HepG2 (cell line): ENCODE measurements at regions not wholly inside any gene's neighbourhood (a gene's known extent, or its start where the extent isn't known, plus 50 kb on each side); places are given as distances from the start of the nearest gene placed in this dataset.

Experiments used
- ATAC-seq: fragments of 200-7000 bp; cut with Tn5 transposase; 3 replicates; pipeline ENCODE4 v1.9.1; 2020; ENCODE audit warnings: mild to moderate bottlenecking, moderate library complexity
- BruUV-seq: library from RNA; stranded (reverse); fragments of 400-500 nt; replicated peaks from 2 replicates; lab custom pipeline; 2021; lab: Mats Ljungman, UMichigan
- CTCF ChIA-PET: fragments of 300-600 bp; formaldehyde crosslinking; extraction: SDS; loops from one replicate; lab custom pipeline; 2021; ENCODE audit warnings: low total read pairs, inconsistent platforms, low intra/inter-chr PET ratio; lab: Yijun Ruan, JAX
- POLR2A ChIA-PET: fragments of 350-600 bp; sonication (Branson Sonifier 250); formaldehyde crosslinking; loops from one replicate; lab custom pipeline; 2020; ENCODE audit warnings: antibody characterized with exemption, inconsistent platforms; lab: Yijun Ruan, JAX
- DNase-seq: peaks from one replicate; pipeline ENCODE4 v3.0.0-alpha.2; 2015; ENCODE audit warnings: low spot score
- FAIRE-seq: peaks from 3 replicates; lab custom pipeline; 2011; peaks lifted over from hg19 to GRCh38; lab: Jason Lieb, UNC
- H2AFZ ChIP-seq: one replicate; pipeline ENCODE4 v1.6.1; 2011; ENCODE audit warnings: low read length, inconsistent platforms
- H3K27ac ChIP-seq: fragments of 300-600 bp; 3 replicates; pipeline ENCODE4 v1.8.0; 2011; ENCODE audit warnings: mixed run types, mild to moderate bottlenecking, mixed read lengths, low read length, inconsistent platforms; ENCODE audit not compliant: insufficient read depth; ENCODE audit errors: extremely low read length
- H3K27me3 ChIP-seq, 2 experiments: fragments of 200-600 bp in 1 of 2; 2 replicates in 1 of 2; 3 replicates in 1 of 2; pipeline versions ENCODE4 v1.6.0 to v1.8.0; 2011; ENCODE audit warnings: low read length in 2 of 2, mild to moderate bottlenecking in 2 of 2, moderate library complexity in 2 of 2, inconsistent platforms in 1 of 2; ENCODE audit not compliant: insufficient read depth in 2 of 2, control insufficient read depth in 1 of 2
- H3K36me3 ChIP-seq, 2 experiments: fragments of 200-600 bp in 1 of 2; replicated peaks in 1 of 2; 2 replicates in 1 of 2; 3 replicates in 1 of 2; pipeline versions ENCODE4 v1.5.1 to v1.8.0; 2011; ENCODE audit warnings: low read length in 2 of 2, inconsistent platforms in 1 of 2; ENCODE audit not compliant: insufficient read depth in 2 of 2, control insufficient read depth in 1 of 2
- H3K4me1 ChIP-seq: 2 replicates; pipeline ENCODE4 v1.5.1; 2012; ENCODE audit warnings: low read length, inconsistent platforms; ENCODE audit not compliant: insufficient read depth
- H3K4me2 ChIP-seq: 2 replicates; pipeline ENCODE4 v1.6.0; 2011; ENCODE audit warnings: low read depth, low read length, inconsistent platforms
- H3K4me3 ChIP-seq, 3 experiments: fragments of 200-600 bp in 1 of 3; sonication (generic), shearing (Covaris generic) in 1 of 3; replicated peaks in 1 of 3; 2 replicates each; pipeline ENCODE4 v1.5.1; 2011 to 2016; ENCODE audit warnings: low read length in 3 of 3, inconsistent platforms in 2 of 3, low read depth in 2 of 3, mild to moderate bottlenecking in 2 of 3, control low read depth in 1 of 3, mixed read lengths in 1 of 3; ENCODE audit not compliant: insufficient read depth in 1 of 3
- H3K79me2 ChIP-seq: one replicate; pipeline ENCODE4 v1.6.1; 2011; ENCODE audit warnings: low read length, inconsistent platforms; ENCODE audit not compliant: insufficient read depth
- H3K9ac ChIP-seq: 2 replicates; pipeline ENCODE4 v1.6.0; 2011; ENCODE audit warnings: mild to moderate bottlenecking, low read depth, low read length, inconsistent platforms; ENCODE audit not compliant: insufficient read depth
- H3K9me3 ChIP-seq: 2 replicates; pipeline ENCODE4 v1.5.1; 2012; ENCODE audit warnings: mild to moderate bottlenecking, low read length
- H4K20me1 ChIP-seq: 2 replicates; pipeline ENCODE4 v1.6.0; 2011; ENCODE audit warnings: inconsistent platforms, mild to moderate bottlenecking, low read length, moderate library complexity; ENCODE audit not compliant: insufficient read depth
- AHR ChIP-seq: IDR thresholded peaks from 2 replicates; pipeline ENCODE4 v1.6.1; 2018; ENCODE audit warnings: missing genetic modification reagents, missing compliant biosample characterization
- FOXC1 ChIP-seq: sonication (generic); formaldehyde crosslinking; IDR thresholded peaks from 2 replicates; pipeline ENCODE4 v1.8.0; 2022; ENCODE audit warnings: mild to moderate bottlenecking, missing genetic modification reagents, borderline replicate concordance
- FOXK1 ChIP-seq: sonication (generic); formaldehyde crosslinking; IDR thresholded peaks from 2 replicates; pipeline ENCODE4 v1.4.0; 2020; ENCODE audit warnings: low read depth, missing genetic modification reagents, borderline replicate concordance
- HMG20A ChIP-seq: IDR thresholded peaks from 2 replicates; pipeline ENCODE4 v1.6.1; 2016; ENCODE audit warnings: borderline replicate concordance
- TEAD3 ChIP-seq: optimal IDR thresholded peaks from 2 replicates; pipeline ENCODE3; 2016; ENCODE audit warnings: borderline replicate concordance
- ZKSCAN1 ChIP-seq: fragments of 150-350 bp; IDR thresholded peaks from 2 replicates; pipeline ENCODE4 v1.6.1; 2014; ENCODE audit warnings: low read length
- ZNF101 ChIP-seq: sonication (generic); formaldehyde crosslinking; IDR thresholded peaks from 2 replicates; pipeline ENCODE4 v1.4.0; 2020; ENCODE audit warnings: mild to moderate bottlenecking, low read depth, missing genetic modification reagents, borderline replicate concordance
- ZNF136 ChIP-seq: sonication (generic); formaldehyde crosslinking; IDR thresholded peaks from 2 replicates; pipeline ENCODE4 v1.8.1; 2022; ENCODE audit warnings: low read depth, mild to moderate bottlenecking, moderate library complexity, missing genetic modification reagents
- ZNF33B ChIP-seq: sonication (generic); formaldehyde crosslinking; IDR thresholded peaks from 2 replicates; pipeline ENCODE4 v1.5.1; 2020; ENCODE audit warnings: mild to moderate bottlenecking, missing genetic modification reagents
- ZSCAN20 ChIP-seq: sonication (generic); formaldehyde crosslinking; IDR thresholded peaks from 2 replicates; pipeline ENCODE4 v1.4.0; 2020; ENCODE audit warnings: missing genetic modification reagents, mild to moderate bottlenecking, borderline replicate concordance
- ZSCAN31 ChIP-seq: sonication (generic); formaldehyde crosslinking; IDR thresholded peaks from 2 replicates; pipeline ENCODE4 v1.5.0; 2020; ENCODE audit warnings: low read depth, mild to moderate bottlenecking, missing genetic modification reagents
- WGBS: methylation state at CpG from one replicate; pipeline ENCODE4 v1.1.6; 2017; ENCODE audit warnings: low lambda C conversion rate; 5-methylcytosine and 5-hydroxymethylcytosine counted together
- in situ Hi-C: cut with HindIII; loops from 2 replicates; pipeline ENCODE4 v1.10.0; 2017; ENCODE audit warnings: low pct_unique_long_range_greater_than_20kb; ENCODE audit not compliant: extremely low pct_ligation_motif_present
- intact Hi-C: fragments of 100-400 bp; cut with micrococcal nuclease; formaldehyde crosslinking; loops from one replicate; pipeline ENCODE4 v1.10.0; 2022; ENCODE audit not compliant: unreplicated experiment
- TF ChIP-seq, protein P1 (sequence below): sonication (generic); formaldehyde crosslinking; IDR thresholded peaks from 2 replicates; pipeline ENCODE4 v1.9.0; 2021; ENCODE audit warnings: missing genetic modification reagents, borderline replicate concordance
- TF ChIP-seq, protein P2 (sequence below): sonication (generic); formaldehyde crosslinking; IDR thresholded peaks from 2 replicates; pipeline ENCODE4 v1.4.0; 2020; ENCODE audit warnings: mild to moderate bottlenecking, missing genetic modification reagents
- TF ChIP-seq, protein P3 (sequence below): sonication (generic); formaldehyde crosslinking; IDR thresholded peaks from 2 replicates; pipeline ENCODE4 v1.8.0; 2022; ENCODE audit warnings: missing genetic modification reagents, mild to moderate bottlenecking, inconsistent platforms, borderline replicate concordance

DNA sequence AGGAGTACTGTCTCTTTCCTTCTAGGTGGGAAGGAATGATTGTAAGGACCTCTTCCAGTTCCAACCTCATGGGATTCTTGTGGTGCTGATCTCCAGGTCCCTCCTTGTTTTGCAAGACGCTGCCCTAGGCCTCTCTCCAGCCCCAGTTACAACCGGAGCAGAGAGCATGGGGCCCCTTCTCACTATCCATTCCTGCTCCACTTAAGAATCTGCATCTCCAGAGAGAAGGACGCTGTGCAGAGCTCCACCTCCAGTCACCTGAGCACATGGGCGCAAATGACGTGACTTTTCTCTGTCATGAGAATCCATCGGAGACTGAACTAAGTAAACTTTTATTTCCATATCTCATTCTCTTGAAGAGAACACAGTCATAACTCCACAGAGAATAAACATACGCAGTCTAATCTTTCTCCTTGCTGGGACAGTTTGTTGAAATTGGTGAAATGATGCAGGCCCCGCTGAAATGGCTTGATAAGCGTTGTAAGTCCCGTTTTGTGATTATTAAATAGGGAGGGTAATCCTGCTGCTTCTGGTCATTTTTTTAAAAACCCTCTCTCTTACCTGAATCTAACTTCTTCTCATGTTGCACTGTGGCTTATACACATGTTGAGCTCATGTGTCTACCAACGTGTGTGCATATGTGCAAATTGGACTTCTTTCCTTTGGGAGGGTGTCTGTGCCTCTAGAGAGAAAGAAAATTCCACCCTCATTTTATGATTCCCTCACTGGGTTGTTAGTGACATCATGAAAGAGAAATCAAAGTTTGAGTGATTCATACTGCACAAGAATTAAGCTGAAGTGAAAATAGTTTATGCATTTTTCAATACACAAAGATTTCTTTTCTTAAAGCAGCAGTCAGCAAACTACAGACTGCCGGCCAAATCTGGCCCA, 133.2 kb upstream of the TBX20 start (continued):
- TF ChIP-seq, protein P1, sequence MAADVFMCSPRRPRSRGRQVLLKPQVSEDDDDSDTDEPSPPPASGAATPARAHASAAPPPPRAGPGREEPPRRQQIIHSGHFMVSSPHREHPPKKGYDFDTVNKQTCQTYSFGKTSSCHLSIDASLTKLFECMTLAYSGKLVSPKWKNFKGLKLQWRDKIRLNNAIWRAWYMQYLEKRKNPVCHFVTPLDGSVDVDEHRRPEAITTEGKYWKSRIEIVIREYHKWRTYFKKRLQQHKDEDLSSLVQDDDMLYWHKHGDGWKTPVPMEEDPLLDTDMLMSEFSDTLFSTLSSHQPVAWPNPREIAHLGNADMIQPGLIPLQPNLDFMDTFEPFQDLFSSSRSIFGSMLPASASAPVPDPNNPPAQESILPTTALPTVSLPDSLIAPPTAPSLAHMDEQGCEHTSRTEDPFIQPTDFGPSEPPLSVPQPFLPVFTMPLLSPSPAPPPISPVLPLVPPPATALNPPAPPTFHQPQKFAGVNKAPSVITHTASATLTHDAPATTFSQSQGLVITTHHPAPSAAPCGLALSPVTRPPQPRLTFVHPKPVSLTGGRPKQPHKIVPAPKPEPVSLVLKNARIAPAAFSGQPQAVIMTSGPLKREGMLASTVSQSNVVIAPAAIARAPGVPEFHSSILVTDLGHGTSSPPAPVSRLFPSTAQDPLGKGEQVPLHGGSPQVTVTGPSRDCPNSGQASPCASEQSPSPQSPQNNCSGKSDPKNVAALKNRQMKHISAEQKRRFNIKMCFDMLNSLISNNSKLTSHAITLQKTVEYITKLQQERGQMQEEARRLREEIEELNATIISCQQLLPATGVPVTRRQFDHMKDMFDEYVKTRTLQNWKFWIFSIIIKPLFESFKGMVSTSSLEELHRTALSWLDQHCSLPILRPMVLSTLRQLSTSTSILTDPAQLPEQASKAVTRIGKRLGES (CRISPR knock-in tag) = no peak
- TF ChIP-seq FOXK1 (no peak), FOXC1 (CRISPR knock-in tag) (no peak), ZNF101 (CRISPR knock-in tag) (no peak)
- TF ChIP-seq, protein P2, sequence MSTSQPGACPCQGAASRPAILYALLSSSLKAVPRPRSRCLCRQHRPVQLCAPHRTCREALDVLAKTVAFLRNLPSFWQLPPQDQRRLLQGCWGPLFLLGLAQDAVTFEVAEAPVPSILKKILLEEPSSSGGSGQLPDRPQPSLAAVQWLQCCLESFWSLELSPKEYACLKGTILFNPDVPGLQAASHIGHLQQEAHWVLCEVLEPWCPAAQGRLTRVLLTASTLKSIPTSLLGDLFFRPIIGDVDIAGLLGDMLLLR (CRISPR knock-in tag) = no peak

DNA sequence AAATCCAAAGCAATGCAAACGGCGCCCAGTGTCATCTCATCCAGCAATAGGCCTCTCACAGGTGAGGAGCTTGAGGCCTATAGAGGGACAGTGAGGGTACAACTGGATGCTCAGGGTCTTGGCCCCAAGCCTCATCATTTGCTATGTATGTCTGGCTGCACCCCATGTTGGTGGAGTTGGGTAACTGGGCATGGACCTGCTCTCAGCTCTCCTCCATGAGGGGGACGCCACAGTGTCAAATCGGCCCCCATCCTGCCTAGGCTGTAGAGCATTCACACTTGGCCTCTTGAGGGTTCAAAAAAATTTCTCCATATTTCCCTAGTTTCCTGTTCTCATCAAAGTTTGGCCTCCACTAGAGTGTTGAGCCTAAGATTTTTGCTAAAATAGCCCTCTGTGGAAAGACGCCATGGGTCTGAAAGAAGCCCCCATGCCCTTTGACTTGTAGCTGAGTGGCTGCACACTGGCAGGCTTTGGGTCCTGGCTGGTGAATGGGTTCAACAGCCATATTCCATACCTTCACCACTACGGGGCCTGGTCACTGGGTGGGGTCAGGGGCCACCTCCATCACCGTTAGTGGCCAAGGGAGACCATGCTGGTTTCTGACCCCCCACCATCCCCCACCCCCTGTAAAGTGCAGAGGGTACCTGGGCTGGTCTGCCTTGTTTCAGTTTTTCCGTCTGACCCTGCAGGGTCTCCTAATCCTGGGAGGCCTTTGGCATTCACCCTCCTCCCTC, 132.3 kb upstream of the TBX20 start:
- CTCF ChIA-PET = no interaction called here
- FAIRE-seq (no peak), ATAC-seq (no peak), DNase-seq (no peak)
- Histone ChIP-seq H3K9me3 (no peaks in the 10 kb centered on the region), H4K20me1 (no peaks in the 10 kb centered on the region), H3K9ac (no peak overlapping the region), H3K4me2 (no peak overlapping the region), H3K4me3 (no peak overlapping the region), H3K79me2 (no peaks in the 10 kb centered on the region), H3K4me1 (no peaks in the 10 kb centered on the region), H2AFZ (no peak overlapping the region), H3K36me3 (no peaks in the 10 kb centered on the region), H3K27ac (no peak overlapping the region), H3K27me3 (peaks cover 0 to 14% of the 10 kb centered on the region in 2 experiments; a peak in 3 of 5 replicates)
- no TSS peak for BruUV-seq
- intact Hi-C loops = no loop called here
- POLR2A ChIA-PET = no interaction called here
- in situ Hi-C loops = no loop called here
- WGBS = 8% methylated on average over 8 of the region's 8 CpGs
- TF ChIP-seq ZSCAN31 (CRISPR knock-in tag) (no peak), ZNF136 (CRISPR knock-in tag) (no peak), TEAD3 (no peak), ZNF33B (CRISPR knock-in tag) (no peak), AHR (no peak), ZSCAN20 (no peak), HMG20A (CRISPR knock-in tag) (no peak), ZKSCAN1 (no peak)
- TF ChIP-seq, protein P3, sequence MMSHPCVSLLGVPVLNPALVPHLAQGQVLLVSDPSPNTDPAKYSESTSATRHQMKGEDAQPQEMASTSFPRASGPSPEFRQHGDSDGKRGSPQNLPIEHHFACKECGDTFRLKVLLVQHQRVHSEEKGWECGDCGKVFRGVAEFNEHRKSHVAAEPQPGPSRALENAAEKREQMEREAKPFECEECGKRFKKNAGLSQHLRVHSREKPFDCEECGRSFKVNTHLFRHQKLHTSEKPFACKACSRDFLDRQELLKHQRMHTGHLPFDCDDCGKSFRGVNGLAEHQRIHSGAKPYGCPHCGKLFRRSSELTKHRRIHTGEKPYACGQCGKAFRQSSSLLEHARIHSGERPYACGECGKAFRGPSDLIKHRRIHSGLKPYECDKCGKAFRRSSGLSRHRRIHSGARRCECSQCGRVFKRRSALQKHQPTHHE (CRISPR knock-in tag) = no peak
